ENCODE measurements at regions not wholly inside any gene's neighbourhood (a gene's known extent, or its start where the extent isn't known, plus 50 kb on each side); places are given as distances from the start of the nearest gene placed in this dataset.

- TF ChIP-seq CTCF (IDR thresholded peaks at IDR 0.05; ENCODE audit: low read length) (no peak), EZH2 (IDR thresholded peaks at IDR 0.05; ENCODE audit: borderline replicate concordance, low read length) (no peak)
Measured at GRCh38 chr6:121733234-121733633, 297.8 kb downstream of the GJA1 start.

Measured in OCI-LY1 (cell line).